GM23248 (cell line): ENCODE measurements at regions not wholly inside any gene's neighbourhood (a gene's known extent, or its start where the extent isn't known, plus 50 kb on each side); places are given as distances from the start of the nearest gene placed in this dataset.

Source experiments
- EZH2 ChIP-seq: fragments of 200-600 bp; sonication (generic); IDR thresholded peaks from 2 replicates; pipeline ENCODE4 v1.6.1; 2018; ENCODE audit warnings: antibody characterized with exemption, mild to moderate bottlenecking; ENCODE audit not compliant: insufficient read depth, poor library complexity, severe bottlenecking
- EZH2phosphoT487 ChIP-seq: fragments of 200-600 bp; sonication (generic); IDR thresholded peaks from 2 replicates; pipeline ENCODE4 v1.6.1; 2018; ENCODE audit warnings: antibody characterized with exemption, moderate library complexity, mild to moderate bottlenecking, low read depth; ENCODE audit not compliant: insufficient read depth

DNA sequence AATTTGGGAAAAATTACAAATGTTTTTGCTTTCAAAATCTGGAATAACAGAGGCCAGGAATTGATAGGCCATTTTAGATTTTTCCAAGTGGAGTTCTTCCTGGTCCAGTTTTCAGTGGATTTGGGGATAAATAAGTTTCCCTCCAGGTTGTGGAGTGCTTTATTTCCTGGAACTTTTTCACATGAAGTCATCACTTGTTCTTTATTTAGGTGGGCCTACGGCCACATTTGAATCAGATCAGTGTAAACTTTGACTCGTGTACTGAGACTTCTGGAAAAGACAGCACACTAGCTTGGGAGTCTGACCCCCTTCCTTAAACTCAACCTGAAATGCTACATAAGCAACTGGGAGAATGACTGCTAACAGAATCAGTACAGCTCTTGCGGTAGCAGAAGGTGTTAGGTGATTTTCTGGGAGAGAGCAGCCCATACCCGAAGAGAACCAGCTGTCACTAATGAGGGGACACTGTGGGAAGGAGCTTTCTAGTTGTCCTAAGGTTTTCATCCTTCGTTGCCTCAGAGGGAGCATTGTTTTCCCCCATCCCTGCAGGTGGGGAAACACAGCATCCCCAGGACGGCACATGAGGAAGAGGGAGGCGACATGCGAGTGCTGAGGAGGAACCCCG lies 235.2 kb upstream of the FAT1 start:
- TF ChIP-seq EZH2phosphoT487 (no peak), EZH2 (no peak)
